Body of pancreas (tissue), 4 donors: ENCODE measurements at regions not wholly inside any gene's neighbourhood (a gene's known extent, or its start where the extent isn't known, plus 50 kb on each side); places are given as distances from the start of the nearest gene placed in this dataset.

ENCODE experiments used
- ATAC-seq: fragments of 150-250 bp; one replicate; pipeline ENCODE4 v1.9.1; 2016
- DNase-seq, 4 donors: peaks; one replicate each; pipeline ENCODE4 v3.0.0-alpha.2; 2019
- H3K27ac ChIP-seq, 4 donors: fragments of 200-600 bp; sonication (generic); 1 replicate in 3 of 4; 2 replicates in 1 of 4; pipeline versions ENCODE4 v1.5.1 to v1.6.1; 2016 to 2019; ENCODE audit warnings: mild to moderate bottlenecking in 1 of 4, mixed read lengths in 1 of 4, moderate library complexity in 1 of 4
- H3K27me3 ChIP-seq, 2 donors: fragments of 200-600 bp; sonication (generic); one replicate each; pipeline ENCODE4 v1.6.0; 2016; ENCODE audit warnings: mild to moderate bottlenecking in 1 of 2
- H3K36me3 ChIP-seq, 2 donors: fragments of 200-600 bp; sonication (generic); replicated peaks in 1 of 2; 2 replicates each; pipeline ENCODE4 v1.5.1; 2016; ENCODE audit warnings: low read depth in 2 of 2; ENCODE audit not compliant: insufficient read depth in 1 of 2
- H3K4me1 ChIP-seq: fragments of 200-600 bp; sonication (generic); one replicate; pipeline ENCODE4 v1.6.0; 2016
- H3K4me3 ChIP-seq, 2 donors: fragments of 200-600 bp; sonication (generic); 1 replicate in 1 of 2; 2 replicates in 1 of 2; pipeline ENCODE4 v1.5.1; 2016 to 2019
- H3K9me3 ChIP-seq, 3 donors: fragments of 200-600 bp; sonication (generic); 1 replicate in 2 of 3; 2 replicates in 1 of 3; pipeline ENCODE4 v1.5.1; 2016
- POLR2A ChIP-seq, 3 donors: fragments of 450-650 bp; IDR thresholded peaks; one replicate each; pipeline ENCODE4 v1.6.1; 2016; ENCODE audit warnings: antibody characterized with exemption in 3 of 3, mild to moderate bottlenecking in 2 of 3
- WGBS, 2 donors: methylation state at CpG; one replicate each; pipeline ENCODE4 v1.1.5; 2017; 5-methylcytosine and 5-hydroxymethylcytosine counted together
- intact Hi-C: fragments of 100-400 bp; cut with DNase I; formaldehyde crosslinking; loops from one replicate; pipeline ENCODE4 v1.15.1; 2023
- TF ChIP-seq, protein P1 (sequence below), 7 experiments: fragments of 450-650 bp in 4 of 7; fragments of 200-600 bp in 3 of 7; sonication (generic) in 3 of 7; IDR thresholded peaks; one replicate each; pipeline ENCODE4 v1.5.1; 2016 to 2019; ENCODE audit warnings: antibody characterized with exemption in 7 of 7

DNA sequence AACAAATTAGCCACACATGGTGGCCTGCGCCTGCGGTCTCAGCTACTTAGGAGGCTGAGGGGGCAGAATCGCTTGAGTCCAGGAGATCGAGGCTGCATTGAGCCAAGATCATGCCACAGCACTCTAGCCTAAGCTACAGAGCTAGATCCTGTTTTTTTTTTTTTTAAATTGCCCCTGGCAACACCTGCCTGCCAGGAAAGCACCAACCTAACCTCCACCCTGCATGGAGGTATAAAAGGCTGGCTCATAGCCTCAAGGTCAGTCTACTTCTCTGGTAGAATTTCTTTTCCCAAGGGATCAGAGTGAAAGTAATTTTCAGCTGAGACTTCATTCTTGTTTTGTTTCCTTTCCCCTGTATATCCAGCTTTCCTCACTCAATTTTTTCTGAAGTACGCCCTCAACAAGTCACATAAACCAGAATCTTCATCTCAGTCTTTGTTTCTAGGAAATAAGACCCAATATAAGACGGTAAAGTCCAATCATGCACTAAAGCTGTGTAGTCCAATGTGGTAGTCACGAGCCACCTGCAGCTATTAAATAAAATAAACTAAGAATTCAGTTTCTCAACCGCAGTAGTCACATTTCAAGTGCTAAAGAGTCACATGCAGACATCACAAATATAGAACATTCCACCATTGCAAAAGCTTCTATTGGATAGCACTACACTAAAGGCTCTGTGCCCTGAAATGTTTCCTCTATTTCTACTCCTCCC, 113.3 kb downstream of the HPGD start:
- TF ChIP-seq, protein P1, sequence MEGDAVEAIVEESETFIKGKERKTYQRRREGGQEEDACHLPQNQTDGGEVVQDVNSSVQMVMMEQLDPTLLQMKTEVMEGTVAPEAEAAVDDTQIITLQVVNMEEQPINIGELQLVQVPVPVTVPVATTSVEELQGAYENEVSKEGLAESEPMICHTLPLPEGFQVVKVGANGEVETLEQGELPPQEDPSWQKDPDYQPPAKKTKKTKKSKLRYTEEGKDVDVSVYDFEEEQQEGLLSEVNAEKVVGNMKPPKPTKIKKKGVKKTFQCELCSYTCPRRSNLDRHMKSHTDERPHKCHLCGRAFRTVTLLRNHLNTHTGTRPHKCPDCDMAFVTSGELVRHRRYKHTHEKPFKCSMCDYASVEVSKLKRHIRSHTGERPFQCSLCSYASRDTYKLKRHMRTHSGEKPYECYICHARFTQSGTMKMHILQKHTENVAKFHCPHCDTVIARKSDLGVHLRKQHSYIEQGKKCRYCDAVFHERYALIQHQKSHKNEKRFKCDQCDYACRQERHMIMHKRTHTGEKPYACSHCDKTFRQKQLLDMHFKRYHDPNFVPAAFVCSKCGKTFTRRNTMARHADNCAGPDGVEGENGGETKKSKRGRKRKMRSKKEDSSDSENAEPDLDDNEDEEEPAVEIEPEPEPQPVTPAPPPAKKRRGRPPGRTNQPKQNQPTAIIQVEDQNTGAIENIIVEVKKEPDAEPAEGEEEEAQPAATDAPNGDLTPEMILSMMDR (IDR thresholded peaks at IDR 0.05) = no peak
- TF ChIP-seq POLR2A (IDR thresholded peaks at IDR 0.05) = no peak
- DNase-seq = no peak
- 87 to 88% methylated on average over 8 of the region's 8 CpGs for WGBS, 2 donors
- H3K4me3 ChIP-seq = no peak overlapping the region
- H3K27me3 ChIP-seq = no peaks in the 10 kb centered on the region
- intact Hi-C loops = no loop called here
- ATAC-seq = no peak
- H3K27ac ChIP-seq = no peak overlapping the region
- no peaks in the 10 kb centered on the region for H3K4me1 ChIP-seq
- H3K9me3 ChIP-seq = no peaks in the 10 kb centered on the region
- no peaks in the 10 kb centered on the region for H3K36me3 ChIP-seq

DNA sequence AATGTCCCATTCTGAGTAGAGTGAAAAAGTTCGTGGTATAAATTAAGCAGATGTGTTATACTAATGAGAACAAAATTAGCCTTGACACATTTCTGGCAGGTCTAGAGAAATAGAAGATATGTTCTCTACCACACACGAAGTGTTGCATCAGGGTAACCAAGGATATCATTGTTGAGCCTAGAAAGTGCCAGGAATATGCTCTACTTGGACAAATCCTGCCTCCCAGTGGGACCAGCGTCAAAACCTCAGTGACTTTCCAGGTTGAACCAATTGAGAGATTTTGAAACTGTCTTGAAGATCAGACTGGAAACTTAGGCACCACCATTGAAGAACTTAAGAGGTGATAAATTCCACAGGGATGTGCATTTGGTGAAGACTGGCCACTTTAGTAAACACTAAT, 115.9 kb downstream of the HPGD start:
- Histone ChIP-seq H3K9me3 (no peaks in the 10 kb centered on the region), H3K4me1 (no peaks in the 10 kb centered on the region), H3K4me3 (no peak overlapping the region), H3K27me3 (no peaks in the 10 kb centered on the region), H3K36me3 (no peaks in the 10 kb centered on the region), H3K27ac (no peak overlapping the region)
- 49 to 52% methylated on average over 3 of the region's 3 CpGs for WGBS, 2 donors
- intact Hi-C loops = no loop called here
- TF ChIP-seq, protein P1 (IDR thresholded peaks at IDR 0.05) = no peak
- TF ChIP-seq POLR2A (IDR thresholded peaks at IDR 0.05) = no peak
- ATAC-seq = peak; percentile 45
- DNase-seq = no peak

DNA sequence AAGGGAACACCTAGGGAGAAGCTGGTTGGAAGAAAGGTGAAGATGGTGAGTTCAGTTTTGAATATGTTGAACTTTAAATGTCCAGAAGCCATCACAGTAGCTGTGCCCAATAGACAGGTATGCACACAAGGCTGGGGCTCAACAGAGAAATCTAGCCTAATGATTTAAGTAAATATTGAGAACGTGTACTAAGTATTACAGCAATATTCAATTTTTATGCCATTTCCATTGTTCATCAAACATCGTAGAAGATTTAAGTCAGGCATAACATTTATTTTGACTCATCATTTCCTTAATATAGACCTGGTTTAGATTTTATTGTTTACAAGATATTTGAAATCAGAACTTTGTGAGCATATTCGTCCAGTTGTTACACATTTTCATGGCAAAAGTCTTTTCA, 116.4 kb downstream of the HPGD start:
- no peaks in the 10 kb centered on the region for H3K36me3 ChIP-seq
- no peak for DNase-seq
- H3K9me3 ChIP-seq = no peaks in the 10 kb centered on the region
- no peaks in the 10 kb centered on the region for H3K27me3 ChIP-seq
- WGBS, 2 donors = 47 to 62% methylated on average over 3 of the region's 3 CpGs
- intact Hi-C loops = no loop called here
- no peak overlapping the region for H3K27ac ChIP-seq
- no peak for ATAC-seq
- TF ChIP-seq, protein P1 (IDR thresholded peaks at IDR 0.05) = no peak
- TF ChIP-seq POLR2A (IDR thresholded peaks at IDR 0.05) = no peak
- no peaks in the 10 kb centered on the region for H3K4me1 ChIP-seq
- no peak overlapping the region for H3K4me3 ChIP-seq

DNA sequence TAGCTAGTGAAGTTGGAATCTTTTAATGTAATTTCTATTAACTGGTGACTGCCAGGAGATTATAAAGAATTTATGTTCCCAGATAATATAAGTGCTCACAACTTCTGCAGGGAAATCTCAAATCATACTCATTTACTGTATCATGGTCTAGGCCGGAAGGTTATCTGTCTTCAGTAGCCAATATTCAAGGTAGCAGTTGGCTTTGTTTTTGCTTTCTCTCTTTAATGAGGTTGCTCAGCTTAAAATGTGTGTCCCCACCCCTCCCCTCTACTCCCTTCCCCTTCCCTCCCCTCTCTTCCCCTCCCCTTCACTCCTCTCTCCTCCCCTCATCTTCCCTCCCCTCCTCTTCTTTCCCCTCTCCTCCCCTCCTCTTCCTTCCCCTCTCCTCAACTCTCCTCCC, 117.6 kb downstream of the HPGD start:
- Histone ChIP-seq H3K27ac (no peak overlapping the region), H3K4me1 (no peaks in the 10 kb centered on the region), H3K4me3 (no peak overlapping the region), H3K36me3 (no peaks in the 10 kb centered on the region), H3K9me3 (no peaks in the 10 kb centered on the region), H3K27me3 (no peaks in the 10 kb centered on the region)
- WGBS, 2 donors = 83% methylated on average over 1 of the region's 1 CpG
- TF ChIP-seq, protein P1 (IDR thresholded peaks at IDR 0.05) = no peak
- TF ChIP-seq POLR2A (IDR thresholded peaks at IDR 0.05) = no peak
- DNase-seq (no peak), ATAC-seq (no peak)
- intact Hi-C loops = no loop called here

DNA sequence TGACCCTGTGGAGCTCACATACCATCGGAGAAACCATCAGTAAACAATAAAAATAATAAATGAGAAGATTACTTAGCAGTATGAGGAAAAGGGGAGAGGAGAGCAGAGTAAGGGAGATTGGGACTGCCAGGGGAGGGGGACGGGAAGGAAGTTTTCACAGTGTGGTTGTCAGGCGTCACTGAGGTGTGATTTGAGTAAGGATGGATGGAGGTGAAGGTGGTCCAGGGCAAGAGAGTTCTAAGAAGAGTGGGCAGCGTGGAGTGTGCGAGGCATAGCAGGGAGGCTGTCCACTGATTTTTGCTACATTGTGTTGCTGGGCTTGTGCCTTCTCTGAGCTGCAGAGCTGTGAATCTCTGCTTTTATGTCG, 119.1 kb downstream of the HPGD start:
- no peaks in the 10 kb centered on the region for H3K36me3 ChIP-seq
- no peak overlapping the region for H3K4me3 ChIP-seq
- ATAC-seq (no peak), DNase-seq (no peak)
- no peak for TF ChIP-seq POLR2A (IDR thresholded peaks at IDR 0.05)
- TF ChIP-seq, protein P1 (IDR thresholded peaks at IDR 0.05) = no peak
- no peaks in the 10 kb centered on the region for H3K4me1 ChIP-seq
- H3K27me3 ChIP-seq = no peaks in the 10 kb centered on the region
- WGBS, 2 donors = 52 to 57% methylated on average over 6 of the region's 6 CpGs
- H3K27ac ChIP-seq = no peak overlapping the region
- H3K9me3 ChIP-seq = no peaks in the 10 kb centered on the region
- intact Hi-C loops = no loop called here
